ENCODE measurements at regions not wholly inside any gene's neighbourhood (a gene's known extent, or its start where the extent isn't known, plus 50 kb on each side); places are given as distances from the start of the nearest gene placed in this dataset.

GRCh38 chr6:119832411-119832810 lies 482.9 kb upstream of the MAN1A1 start (continued):
- no peak for TF ChIP-seq EGR1 (IDR thresholded peaks at IDR 0.05; ENCODE audit: borderline replicate concordance, low read depth, low read length)
- no peak for TF ChIP-seq SIN3A (conservative IDR thresholded peaks at IDR 0.05 in 1 of 2, IDR thresholded peaks at IDR 0.05 in 1 of 2; ENCODE audit: low read depth in 1 of 2, low read length in 2 of 2)
- TF ChIP-seq BRCA1 (IDR thresholded peaks at IDR 0.05; ENCODE audit: low read depth, low read length) = no peak
